B cell (primary cell): ENCODE measurements at regions not wholly inside any gene's neighbourhood (a gene's known extent, or its start where the extent isn't known, plus 50 kb on each side); places are given as distances from the start of the nearest gene placed in this dataset.

ENCODE experiments used
- ATAC-seq: fragments of 200-7000 bp; cut with Tn5 transposase; one replicate; pipeline ENCODE4 v1.10.0; 2021; ENCODE audit warnings: low read depth, mild to moderate bottlenecking, moderate number of reproducible peaks, moderate library complexity
- CTCF ChIA-PET: fragments of 350-600 bp; sonication (Branson Sonifier 250); formaldehyde crosslinking; loops from one replicate; lab custom pipeline; 2021; ENCODE audit warnings: antibody characterized with exemption, inconsistent platforms; lab: Charles Lee
- POLR2A ChIA-PET: fragments of 350-600 bp; sonication (Branson Sonifier 250); formaldehyde crosslinking; loops from one replicate; lab custom pipeline; 2021; ENCODE audit warnings: antibody characterized with exemption; lab: Charles Lee
- DNase-seq: peaks from one replicate; pipeline ENCODE4 v3.0.0; 2013
- H2AFZ ChIP-seq: 2 replicates; pipeline ENCODE4 v1.6.1; 2012; ENCODE audit warnings: mild to moderate bottlenecking, low read depth, low read length; ENCODE audit not compliant: insufficient read depth, poor library complexity, severe bottlenecking
- H3K27ac ChIP-seq, 2 donors: 1 replicate in 1 of 2; 2 replicates in 1 of 2; pipeline ENCODE4 v1.5.1; 2012 to 2013; ENCODE audit warnings: low read length in 2 of 2, mild to moderate bottlenecking in 2 of 2, moderate library complexity in 1 of 2
- H3K27me3 ChIP-seq, 4 experiments: fragments of 200-600 bp in 1 of 4; sonication (generic) in 1 of 4; replicated peaks in 1 of 4; 1 replicate in 2 of 4; 2 replicates in 2 of 4; pipeline versions ENCODE4 v1.6.1 to v1.7.0; 2013 to 2016; ENCODE audit warnings: low read length in 3 of 4, mild to moderate bottlenecking in 2 of 4, mixed read lengths in 1 of 4, moderate library complexity in 1 of 4; ENCODE audit not compliant: insufficient read depth in 4 of 4, control insufficient read depth in 3 of 4; ENCODE audit errors: control extremely low read depth in 1 of 4
- H3K36me3 ChIP-seq, 2 experiments: replicated peaks in 1 of 2; 1 replicate in 1 of 2; 2 replicates in 1 of 2; pipeline versions ENCODE4 v1.6.1 to v1.7.1; 2013; ENCODE audit warnings: low read length in 1 of 2; ENCODE audit not compliant: insufficient read depth in 2 of 2, control insufficient read depth in 1 of 2; ENCODE audit errors: control extremely low read depth in 1 of 2, extremely low read depth in 1 of 2
- H3K4me1 ChIP-seq, 2 donors: fragments of 200-600 bp in 1 of 2; sonication (generic) in 1 of 2; 1 replicate in 1 of 2; 2 replicates in 1 of 2; pipeline versions ENCODE4 v1.5.1 to v1.6.1; 2013 to 2017; ENCODE audit warnings: low read length in 2 of 2; ENCODE audit not compliant: control insufficient read depth in 2 of 2, insufficient read depth in 2 of 2
- H3K4me2 ChIP-seq: replicated peaks from 2 replicates; pipeline ENCODE3; 2012; ENCODE audit warnings: mild to moderate bottlenecking, low read depth, low read length; ENCODE audit not compliant: poor library complexity, severe bottlenecking
- H3K4me3 ChIP-seq, 5 experiments: fragments of 200-600 bp in 1 of 5; sonication (generic) in 1 of 5; 1 replicate in 3 of 5; 2 replicates in 2 of 5; pipeline versions ENCODE4 v1.5.1 to v1.7.0; 2011 to 2016; ENCODE audit warnings: low read length in 4 of 5, mild to moderate bottlenecking in 4 of 5, low read depth in 2 of 5, control low read depth in 1 of 5, moderate library complexity in 1 of 5; ENCODE audit not compliant: insufficient read depth in 1 of 5; ENCODE audit errors: control extremely low read depth in 1 of 5, extremely low read depth in 1 of 5
- H3K79me2 ChIP-seq: fragments of 200-600 bp; sonication (generic); one replicate; pipeline ENCODE4 v1.6.0; 2016; ENCODE audit warnings: low read length; ENCODE audit not compliant: control insufficient read depth, insufficient read depth
- H3K9ac ChIP-seq: fragments of 200-600 bp; sonication (generic); 2 replicates; pipeline ENCODE4 v1.6.1; 2017; ENCODE audit warnings: mild to moderate bottlenecking, low read length, moderate library complexity
- H3K9me3 ChIP-seq, 3 donors: one replicate each; pipeline versions ENCODE4 v1.6.1 to v1.7.1; 2013; ENCODE audit warnings: low read length in 2 of 3; ENCODE audit not compliant: control insufficient read depth in 2 of 3, insufficient read depth in 1 of 3; ENCODE audit errors: control extremely low read depth in 1 of 3
- H4K20me1 ChIP-seq: 2 replicates; pipeline ENCODE4 v1.6.0; 2012; ENCODE audit warnings: mild to moderate bottlenecking, low read length; ENCODE audit not compliant: insufficient read depth, control insufficient read depth, poor library complexity, severe bottlenecking
- H3K27ac Mint-ChIP-seq: one replicate; pipeline ENCODE4 v1.8.0; 2021; ENCODE audit warnings: mixed read lengths
- H3K27me3 Mint-ChIP-seq: one replicate; pipeline ENCODE4 v1.8.0; 2021; ENCODE audit warnings: mixed read lengths
- H3K4me1 Mint-ChIP-seq: one replicate; pipeline ENCODE4 v1.8.0; 2021; ENCODE audit warnings: mixed read lengths
- H3K4me3 Mint-ChIP-seq: one replicate; pipeline ENCODE4 v1.8.0; 2021; ENCODE audit warnings: mixed read lengths
- H3K9me3 Mint-ChIP-seq: one replicate; pipeline ENCODE4 v1.8.0; 2022; ENCODE audit warnings: mixed read lengths; ENCODE audit not compliant: insufficient read depth
- CTCF ChIP-seq: fragments of 200-600 bp; IDR thresholded peaks from one replicate; pipeline ENCODE4 v1.8.0; 2022; ENCODE audit warnings: antibody characterized with exemption, mild to moderate bottlenecking
- EZH2 ChIP-seq: IDR thresholded peaks from 2 replicates; pipeline ENCODE4 v1.6.1; 2012; ENCODE audit warnings: borderline replicate concordance, low read depth, mild to moderate bottlenecking, moderate library complexity, low read length; ENCODE audit not compliant: insufficient read depth, poor library complexity, severe bottlenecking
- WGBS: methylation state at CpG from one replicate; pipeline ENCODE4 v1.1.5; 2013; ENCODE audit warnings: missing lambda C conversion rate; ENCODE audit not compliant: insufficient coverage; 5-methylcytosine and 5-hydroxymethylcytosine counted together
- intact Hi-C: fragments of 100-400 bp; cut with micrococcal nuclease; formaldehyde crosslinking; loops from one replicate; pipeline ENCODE4 v1.10.0; 2022

GRCh38 chr2:129709956-129710598 lies 269.4 kb upstream of the RAB6C start:
- no peaks in the 10 kb centered on the region for H3K79me2 ChIP-seq
- H4K20me1 ChIP-seq = no peaks in the 10 kb centered on the region
- H3K4me3 ChIP-seq = no peak overlapping the region
- Mint-ChIP-seq H3K27ac (no peak overlapping the region), H3K4me1 (no peaks in the 10 kb centered on the region), H3K4me3 (no peak overlapping the region), H3K27me3 (peaks cover 9% of the 10 kb centered on the region), H3K9me3 (no peaks in the 10 kb centered on the region)
- TF ChIP-seq CTCF = no peak
- TF ChIP-seq EZH2 = no peak
- no peaks in the 10 kb centered on the region for H3K27me3 ChIP-seq
- intact Hi-C loops = no loop called here
- ChIA-PET CTCF (no interaction called here), POLR2A (no interaction called here)
- H3K9me3 ChIP-seq = no peaks in the 10 kb centered on the region
- H3K4me1 ChIP-seq = no peaks in the 10 kb centered on the region
- no peaks in the 10 kb centered on the region for H3K36me3 ChIP-seq
- 88% methylated on average over 11 of the region's 16 CpGs for WGBS
- no peak overlapping the region for H3K4me2 ChIP-seq
- H3K9ac ChIP-seq = no peak overlapping the region
- ATAC-seq (no peak), DNase-seq (no peak)
- H2AFZ ChIP-seq = no peak overlapping the region
- H3K27ac ChIP-seq = no peak overlapping the region

DNA sequence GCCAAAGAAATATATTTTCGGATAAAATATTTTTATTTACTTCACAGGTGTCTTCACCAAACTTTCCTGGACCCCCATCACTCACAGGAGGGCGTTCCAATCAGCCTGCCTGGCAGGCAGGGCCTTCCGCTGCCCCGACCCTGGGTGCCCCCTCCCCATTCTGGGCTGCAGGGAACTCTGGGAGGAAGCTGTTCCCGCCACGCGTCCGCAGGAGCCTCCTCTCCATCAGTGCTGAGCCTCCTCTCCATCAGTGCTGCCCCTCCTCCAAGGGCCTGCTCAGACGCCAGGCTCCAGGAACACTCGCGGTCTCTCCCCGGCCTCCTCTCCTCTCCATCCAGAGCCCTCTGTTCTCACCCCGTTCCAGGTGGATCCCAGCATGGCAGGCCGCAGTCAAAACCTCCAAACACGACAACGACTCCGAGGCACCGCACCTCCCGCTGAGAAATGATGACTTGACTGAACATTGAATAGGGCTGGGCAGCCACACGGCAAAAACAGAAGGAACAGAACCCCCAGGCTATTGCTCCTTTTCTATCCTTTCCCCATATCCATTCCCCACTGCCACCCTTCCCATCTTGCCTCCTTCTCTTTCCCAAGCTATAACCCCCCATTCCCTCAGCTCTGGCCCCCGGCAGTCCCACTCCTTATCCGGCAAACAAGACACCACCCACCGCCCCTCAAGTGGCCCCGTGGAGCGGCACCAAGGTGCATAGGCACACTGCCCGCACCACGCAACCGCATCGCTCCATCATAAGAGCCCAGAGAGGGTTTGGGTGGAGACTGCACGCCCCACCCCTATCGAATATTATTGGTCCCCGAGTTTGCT lies 268.6 kb upstream of the RAB6C start:
- intact Hi-C loops = no loop called here
- Histone ChIP-seq H4K20me1 (no peaks in the 10 kb centered on the region), H3K27ac (no peak overlapping the region), H3K27me3 (no peaks in the 10 kb centered on the region), H3K9me3 (no peaks in the 10 kb centered on the region), H3K9ac (no peak overlapping the region), H2AFZ (no peak overlapping the region), H3K36me3 (no peaks in the 10 kb centered on the region), H3K4me3 (no peak overlapping the region), H3K4me1 (no peaks in the 10 kb centered on the region), H3K79me2 (no peaks in the 10 kb centered on the region), H3K4me2 (no peak overlapping the region)
- DNase-seq (no peak), ATAC-seq (no peak)
- no peak for TF ChIP-seq CTCF
- Mint-ChIP-seq H3K27ac (no peak overlapping the region), H3K4me1 (no peaks in the 10 kb centered on the region), H3K4me3 (no peak overlapping the region), H3K9me3 (no peaks in the 10 kb centered on the region), H3K27me3 (peaks cover 3% of the 10 kb centered on the region)
- 95% methylated on average over 23 of the region's 32 CpGs for WGBS
- ChIA-PET CTCF (no interaction called here), POLR2A (no interaction called here)
